Astrocyte (in vitro differentiated cells and primary cell): ENCODE measurements at regions not wholly inside any gene's neighbourhood (a gene's known extent, or its start where the extent isn't known, plus 50 kb on each side); places are given as distances from the start of the nearest gene placed in this dataset.

Experiments
- EZH2 ChIP-seq: IDR thresholded peaks from 2 replicates; pipeline ENCODE4 v1.6.1; 2012; ENCODE audit warnings: mild to moderate bottlenecking, low read length, inconsistent platforms; ENCODE audit not compliant: insufficient read depth
- TF ChIP-seq, protein P1 (sequence below): IDR thresholded peaks from 2 replicates; pipeline ENCODE4 v1.5.1; 2011; ENCODE audit warnings: low read depth, mild to moderate bottlenecking, inconsistent platforms, low read length, moderate library complexity; ENCODE audit not compliant: insufficient read depth

DNA sequence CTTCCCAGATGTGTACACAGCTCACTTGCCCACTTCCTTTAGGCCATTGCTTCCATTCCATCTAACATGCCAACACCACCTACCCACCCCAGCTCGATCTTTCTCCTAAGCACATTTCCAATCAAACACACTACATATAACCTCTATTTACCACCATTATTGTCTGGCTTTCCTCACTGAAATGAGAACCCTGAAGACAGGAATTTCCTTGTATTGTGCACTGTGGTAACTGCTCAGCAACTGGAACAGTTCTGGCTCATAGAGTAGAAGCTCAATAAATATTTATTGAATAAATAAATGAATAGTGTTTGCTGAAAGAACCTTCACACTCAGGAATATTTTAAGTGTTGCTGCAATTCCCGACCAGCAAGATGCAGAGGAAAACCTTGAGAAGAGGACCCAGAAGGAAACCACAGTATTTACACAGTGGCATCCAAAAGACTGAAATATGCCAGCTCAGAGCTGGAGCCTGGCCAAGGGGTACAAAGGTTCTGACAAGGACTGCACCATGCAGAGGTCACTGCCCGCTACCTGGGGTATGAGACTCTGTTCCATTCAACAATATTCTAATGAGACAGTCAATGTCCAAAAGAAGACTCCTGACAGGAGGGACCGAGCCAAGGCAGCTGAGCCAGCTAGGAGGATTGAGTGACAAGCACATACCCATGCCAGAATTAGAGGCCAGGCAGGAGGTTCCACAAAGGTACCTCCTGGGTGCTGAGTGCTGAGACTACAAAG, 168.8 kb downstream of the NUP210 start:
- TF ChIP-seq, protein P1, sequence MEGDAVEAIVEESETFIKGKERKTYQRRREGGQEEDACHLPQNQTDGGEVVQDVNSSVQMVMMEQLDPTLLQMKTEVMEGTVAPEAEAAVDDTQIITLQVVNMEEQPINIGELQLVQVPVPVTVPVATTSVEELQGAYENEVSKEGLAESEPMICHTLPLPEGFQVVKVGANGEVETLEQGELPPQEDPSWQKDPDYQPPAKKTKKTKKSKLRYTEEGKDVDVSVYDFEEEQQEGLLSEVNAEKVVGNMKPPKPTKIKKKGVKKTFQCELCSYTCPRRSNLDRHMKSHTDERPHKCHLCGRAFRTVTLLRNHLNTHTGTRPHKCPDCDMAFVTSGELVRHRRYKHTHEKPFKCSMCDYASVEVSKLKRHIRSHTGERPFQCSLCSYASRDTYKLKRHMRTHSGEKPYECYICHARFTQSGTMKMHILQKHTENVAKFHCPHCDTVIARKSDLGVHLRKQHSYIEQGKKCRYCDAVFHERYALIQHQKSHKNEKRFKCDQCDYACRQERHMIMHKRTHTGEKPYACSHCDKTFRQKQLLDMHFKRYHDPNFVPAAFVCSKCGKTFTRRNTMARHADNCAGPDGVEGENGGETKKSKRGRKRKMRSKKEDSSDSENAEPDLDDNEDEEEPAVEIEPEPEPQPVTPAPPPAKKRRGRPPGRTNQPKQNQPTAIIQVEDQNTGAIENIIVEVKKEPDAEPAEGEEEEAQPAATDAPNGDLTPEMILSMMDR, result no peak
- no peak for TF ChIP-seq EZH2
